Left ventricle myocardium inferior (tissue), 1 donor: ENCODE measurements at regions not wholly inside any gene's neighbourhood (a gene's known extent, or its start where the extent isn't known, plus 50 kb on each side); places are given as distances from the start of the nearest gene placed in this dataset.

Experiments
- DNase-seq: peaks from one replicate; pipeline ENCODE4 v3.0.0-alpha.2; 2020
- H3K27ac ChIP-seq: fragments of 200-600 bp; replicated peaks from 2 replicates; pipeline ENCODE4 v1.8.0; 2021
- H3K27me3 ChIP-seq: fragments of 200-600 bp; 2 replicates; pipeline ENCODE4 v1.8.0; 2021; ENCODE audit warnings: low read depth
- H3K36me3 ChIP-seq: fragments of 200-600 bp; 2 replicates; pipeline ENCODE4 v1.8.0; 2021
- H3K4me1 ChIP-seq: fragments of 200-600 bp; 2 replicates; pipeline ENCODE4 v1.8.0; 2021
- H3K4me3 ChIP-seq: fragments of 200-600 bp; 2 replicates; pipeline ENCODE4 v1.8.0; 2021; ENCODE audit warnings: mild to moderate bottlenecking, moderate library complexity
- H3K9me3 ChIP-seq: fragments of 200-600 bp; replicated peaks from 2 replicates; pipeline ENCODE4 v1.8.0; 2021
- intact Hi-C: fragments of 100-400 bp; cut with micrococcal nuclease; formaldehyde crosslinking; loops from one replicate; pipeline ENCODE4 v1.11.0; 2022
- TF ChIP-seq, protein P1 (sequence below): fragments of 200-600 bp; IDR thresholded peaks from 2 replicates; pipeline ENCODE4 v1.8.0; 2021; ENCODE audit warnings: antibody characterized with exemption, mild to moderate bottlenecking, borderline replicate concordance
- donor health status: DM: no; HTN: yes; CAD: no; lungs with severe emphysema.

DNA sequence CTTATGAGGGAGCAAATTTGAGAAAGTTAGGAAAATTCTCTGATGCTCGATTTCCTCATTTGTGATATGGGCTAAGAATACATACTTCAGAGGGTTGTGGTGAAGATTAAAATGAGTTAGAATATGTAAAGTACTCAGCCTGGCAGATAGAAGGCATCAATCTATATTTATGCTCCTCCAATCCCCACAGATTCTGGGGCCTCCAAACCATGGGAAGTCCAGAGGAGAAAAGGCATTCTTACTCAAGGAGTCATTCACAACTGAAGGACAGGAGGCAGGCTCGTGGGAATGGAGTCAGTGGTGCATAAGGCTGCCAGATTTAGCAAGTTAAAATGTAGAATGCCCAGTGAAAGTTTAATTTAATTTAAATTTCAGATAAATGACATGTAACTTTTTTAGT is 330.0 kb upstream of the POU3F1 start:
- Histone ChIP-seq H3K4me1 (no peaks in the 10 kb centered on the region), H3K27ac (no peak overlapping the region), H3K9me3 (peaks cover 16% of the 10 kb centered on the region), H3K4me3 (no peak overlapping the region), H3K27me3 (peaks cover 42% of the 10 kb centered on the region), H3K36me3 (no peaks in the 10 kb centered on the region)
- TF ChIP-seq, protein P1, sequence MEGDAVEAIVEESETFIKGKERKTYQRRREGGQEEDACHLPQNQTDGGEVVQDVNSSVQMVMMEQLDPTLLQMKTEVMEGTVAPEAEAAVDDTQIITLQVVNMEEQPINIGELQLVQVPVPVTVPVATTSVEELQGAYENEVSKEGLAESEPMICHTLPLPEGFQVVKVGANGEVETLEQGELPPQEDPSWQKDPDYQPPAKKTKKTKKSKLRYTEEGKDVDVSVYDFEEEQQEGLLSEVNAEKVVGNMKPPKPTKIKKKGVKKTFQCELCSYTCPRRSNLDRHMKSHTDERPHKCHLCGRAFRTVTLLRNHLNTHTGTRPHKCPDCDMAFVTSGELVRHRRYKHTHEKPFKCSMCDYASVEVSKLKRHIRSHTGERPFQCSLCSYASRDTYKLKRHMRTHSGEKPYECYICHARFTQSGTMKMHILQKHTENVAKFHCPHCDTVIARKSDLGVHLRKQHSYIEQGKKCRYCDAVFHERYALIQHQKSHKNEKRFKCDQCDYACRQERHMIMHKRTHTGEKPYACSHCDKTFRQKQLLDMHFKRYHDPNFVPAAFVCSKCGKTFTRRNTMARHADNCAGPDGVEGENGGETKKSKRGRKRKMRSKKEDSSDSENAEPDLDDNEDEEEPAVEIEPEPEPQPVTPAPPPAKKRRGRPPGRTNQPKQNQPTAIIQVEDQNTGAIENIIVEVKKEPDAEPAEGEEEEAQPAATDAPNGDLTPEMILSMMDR: no peak
- DNase-seq: no peak
- intact Hi-C loops: no loop called here

- Histone ChIP-seq H3K4me3 (no peak overlapping the region), H3K36me3 (no peaks in the 10 kb centered on the region), H3K9me3 (peaks cover 16% of the 10 kb centered on the region), H3K27me3 (peaks cover 53% of the 10 kb centered on the region), H3K4me1 (no peaks in the 10 kb centered on the region), H3K27ac (no peak overlapping the region)
- TF ChIP-seq, protein P1: no peak
- intact Hi-C loops: no loop called here
- no peak for DNase-seq
Measured at GRCh38 chr1:38375035-38375434, 328.4 kb upstream of the POU3F1 start.

DNA sequence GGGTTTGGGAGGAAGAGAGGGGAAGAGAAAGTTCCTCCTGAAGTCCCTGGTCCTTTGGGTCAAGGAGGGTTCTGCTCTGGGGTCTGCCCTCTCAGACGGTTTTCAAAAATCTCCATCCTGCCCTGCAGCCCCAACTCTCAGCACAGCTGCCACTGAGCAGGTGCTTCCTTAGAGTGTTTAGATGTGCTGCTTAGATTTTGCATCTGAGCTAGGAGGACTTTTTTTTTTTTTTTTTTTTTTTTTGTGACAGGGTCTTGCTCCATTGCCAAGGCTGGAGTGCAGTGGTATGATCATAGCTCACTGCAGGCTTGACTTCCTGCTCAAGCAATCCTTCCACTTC is 324.9 kb upstream of the POU3F1 start:
- Histone ChIP-seq H3K27ac (no peak overlapping the region), H3K36me3 (no peaks in the 10 kb centered on the region), H3K4me1 (no peaks in the 10 kb centered on the region), H3K27me3 (peaks cover 50% of the 10 kb centered on the region), H3K4me3 (no peak overlapping the region), H3K9me3 (peaks cover 16% of the 10 kb centered on the region)
- DNase-seq: no peak
- intact Hi-C loops: no loop called here
- TF ChIP-seq, protein P1: no peak

DNA sequence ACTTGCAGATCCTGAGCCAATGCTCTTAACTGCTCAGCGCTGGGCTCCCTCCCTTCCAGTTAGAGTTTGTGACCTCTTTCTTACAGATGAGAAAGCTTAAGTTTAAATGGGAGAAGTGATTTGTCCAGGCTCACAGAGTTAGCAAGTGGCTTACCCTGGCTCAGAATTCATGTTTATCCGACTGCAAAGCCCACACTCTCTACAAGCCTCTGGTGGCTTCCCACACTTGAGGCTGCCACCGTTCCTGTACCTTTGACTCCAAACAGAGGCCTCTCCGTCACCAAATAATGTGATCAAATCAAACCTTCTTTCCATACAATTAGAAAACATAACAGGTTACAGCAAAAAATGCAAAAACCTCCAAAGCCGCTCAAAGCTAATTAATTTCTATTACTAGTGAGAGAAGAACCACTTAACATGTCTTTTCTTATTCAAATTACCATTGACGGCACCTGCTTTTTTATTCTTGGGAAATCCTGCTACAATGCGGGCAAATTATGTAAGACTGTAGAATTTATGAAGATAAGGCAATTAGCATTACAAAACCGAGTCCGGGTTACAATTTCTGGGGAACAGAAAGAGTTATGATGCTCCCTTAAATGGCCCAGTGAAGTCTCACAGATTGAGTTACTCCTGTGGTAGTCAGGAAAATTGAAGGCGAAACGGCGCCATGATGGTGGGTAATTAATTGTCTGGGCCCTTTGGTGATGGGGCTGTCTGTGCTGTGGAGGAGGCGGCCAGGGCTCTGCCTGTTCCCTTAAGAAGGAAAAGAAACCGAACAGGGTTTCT is 324.3 kb upstream of the POU3F1 start:
- DNase-seq: no peak
- Histone ChIP-seq H3K27ac (no peak overlapping the region), H3K4me1 (no peaks in the 10 kb centered on the region), H3K4me3 (no peak overlapping the region), H3K36me3 (no peaks in the 10 kb centered on the region), H3K9me3 (peaks cover 16% of the 10 kb centered on the region), H3K27me3 (peaks cover 50% of the 10 kb centered on the region)
- intact Hi-C loops: no loop called here
- TF ChIP-seq, protein P1: no peak

- Histone ChIP-seq H3K36me3 (no peaks in the 10 kb centered on the region), H3K27me3 (peaks cover 44% of the 10 kb centered on the region), H3K9me3 (no peaks in the 10 kb centered on the region), H3K4me3 (no peak overlapping the region), H3K27ac (no peak overlapping the region), H3K4me1 (no peaks in the 10 kb centered on the region)
- TF ChIP-seq, protein P1: no peak
- DNase-seq: no peak
- intact Hi-C loops: loop anchor here (10.0 kb wide), 1 partner anchor 80 kb away; no protein-coding TSS in a partner anchor
Measured at GRCh38 chr1:38365242-38365641, 318.6 kb upstream of the POU3F1 start.
